ENCODE measurements at regions not wholly inside any gene's neighbourhood (a gene's known extent, or its start where the extent isn't known, plus 50 kb on each side); places are given as distances from the start of the nearest gene placed in this dataset.

GRCh38 chr2:116696223-116696622 is 1118.3 kb upstream of the DDX18 start:
- TF ChIP-seq CTCF (IDR thresholded peaks at IDR 0.05; ENCODE audit: low read depth, low read length): 0 out of 2 replicates have a peak, but pooled peaks have one; percentile 11
- no peak for TF ChIP-seq EZH2phosphoT487 (IDR thresholded peaks at IDR 0.05; ENCODE audit: low read depth)

All from OCI-LY3 (cell line).